Right lung (tissue), 2 donors: ENCODE measurements at regions not wholly inside any gene's neighbourhood (a gene's known extent, or its start where the extent isn't known, plus 50 kb on each side); places are given as distances from the start of the nearest gene placed in this dataset.

ENCODE experiments used
- DNase-seq, 2 donors: peaks; one replicate each; pipeline ENCODE4 v3.0.0-alpha.2; 2013

GRCh38 chr10:105647354-105647753, 1006.3 kb downstream of the SORCS3 start:
- no peak for DNase-seq

GRCh38 chr10:105644978-105645377, 1003.9 kb downstream of the SORCS3 start:
- no peak for DNase-seq

- no peak for DNase-seq
Measured at GRCh38 chr10:105644559-105644958, 1003.5 kb downstream of the SORCS3 start.

- DNase-seq, result no peak
Measured at GRCh38 chr10:105644091-105644490, 1003.0 kb downstream of the SORCS3 start.

- no peak for DNase-seq
Measured at GRCh38 chr10:105643660-105644059, 1002.6 kb downstream of the SORCS3 start.

- DNase-seq, result no peak
Measured at GRCh38 chr10:105634281-105634680, 993.2 kb downstream of the SORCS3 start.

DNA sequence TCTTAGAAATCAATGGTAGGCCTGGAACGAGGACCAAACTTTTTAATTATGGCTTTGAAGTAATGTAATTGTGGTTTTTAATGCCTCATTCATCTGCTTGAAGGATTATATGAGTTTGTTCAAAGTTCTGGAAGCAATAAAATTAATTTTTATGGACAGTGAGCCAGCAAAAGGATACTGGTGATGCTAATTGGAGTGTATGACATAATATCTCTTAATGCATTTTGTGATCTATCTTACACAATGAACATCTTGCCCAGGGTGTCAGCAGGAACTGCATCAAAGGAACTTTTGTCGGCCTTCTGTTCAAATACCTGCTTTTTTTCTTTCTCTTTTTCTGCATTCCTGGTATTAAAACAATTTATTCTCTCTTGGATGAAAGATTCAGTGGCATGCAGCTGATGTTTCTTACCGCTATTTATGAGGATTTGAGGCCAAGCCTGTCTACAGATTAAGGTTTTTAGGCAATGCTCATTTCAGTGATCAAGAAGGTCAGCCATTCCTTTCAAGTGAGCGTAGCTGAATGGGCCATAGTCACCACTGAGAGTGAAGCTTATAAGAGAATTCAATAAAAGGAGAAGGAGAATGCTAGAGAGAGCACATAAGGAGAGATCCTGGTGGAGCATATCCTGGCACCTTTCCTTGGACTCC, 974.8 kb downstream of the SORCS3 start:
- no peak for DNase-seq

DNA sequence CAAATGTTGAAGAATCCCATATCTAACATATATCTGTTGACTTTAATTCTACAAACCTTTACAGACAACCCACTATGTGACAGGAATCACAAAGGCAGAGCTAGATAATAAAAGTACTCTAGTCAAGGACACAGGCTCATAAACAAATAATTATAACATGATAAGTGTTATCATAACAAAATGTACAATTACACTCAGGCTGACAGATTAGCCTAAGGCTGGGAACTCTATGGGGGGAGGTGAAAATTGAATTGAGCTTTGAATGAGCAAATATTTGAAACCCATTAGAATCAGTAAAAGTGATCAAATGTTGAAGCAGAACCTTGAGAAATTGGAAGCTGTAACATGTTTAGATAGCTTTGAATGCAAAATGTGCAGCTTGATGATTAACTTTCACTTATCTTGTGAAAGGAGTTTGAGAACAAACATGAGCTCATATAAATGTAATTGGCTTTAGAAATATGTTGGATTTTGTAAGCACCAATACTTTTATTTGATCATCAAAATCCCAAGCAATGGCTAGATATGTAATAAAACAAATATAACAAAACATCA, 970.2 kb downstream of the SORCS3 start:
- no peak for DNase-seq

DNA sequence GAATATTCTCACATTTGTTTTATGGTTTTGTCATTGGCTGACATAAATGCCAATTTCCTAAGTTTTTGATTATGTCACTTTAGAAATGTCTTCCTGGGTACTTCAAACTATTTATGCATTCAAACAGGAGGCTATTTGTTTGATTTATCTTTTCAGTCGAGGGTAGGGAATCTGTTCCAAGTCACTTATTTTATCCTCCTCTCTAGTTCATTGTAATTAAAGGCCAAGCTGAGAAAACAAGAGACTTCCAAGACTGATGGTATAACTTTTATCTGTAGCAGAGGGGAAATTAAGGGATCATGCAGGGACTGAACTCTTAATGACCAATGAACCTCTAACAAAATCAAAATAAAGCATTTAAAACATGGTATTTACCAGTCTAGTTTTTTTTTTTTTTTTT, 968.4 kb downstream of the SORCS3 start:
- no peak for DNase-seq

DNA sequence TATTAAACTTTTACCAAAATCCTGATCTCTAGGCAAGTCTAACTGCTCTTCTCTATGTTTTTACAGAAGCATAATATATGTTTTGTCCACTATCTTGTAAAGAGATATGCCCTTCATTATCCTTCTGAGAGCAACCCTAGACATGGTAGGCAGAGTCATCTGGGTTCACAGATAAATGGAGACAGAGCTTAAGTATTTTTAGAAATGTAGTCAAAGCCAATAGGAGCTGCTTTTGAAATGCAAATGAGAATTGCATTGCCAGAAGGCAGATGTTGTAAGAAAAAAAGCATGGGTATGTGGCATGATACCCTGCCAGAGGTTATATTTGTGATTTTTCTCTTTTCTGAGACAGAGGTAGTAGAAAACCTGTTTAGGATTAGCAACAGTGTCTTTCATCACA, 964.8 kb downstream of the SORCS3 start:
- no peak for DNase-seq

DNA sequence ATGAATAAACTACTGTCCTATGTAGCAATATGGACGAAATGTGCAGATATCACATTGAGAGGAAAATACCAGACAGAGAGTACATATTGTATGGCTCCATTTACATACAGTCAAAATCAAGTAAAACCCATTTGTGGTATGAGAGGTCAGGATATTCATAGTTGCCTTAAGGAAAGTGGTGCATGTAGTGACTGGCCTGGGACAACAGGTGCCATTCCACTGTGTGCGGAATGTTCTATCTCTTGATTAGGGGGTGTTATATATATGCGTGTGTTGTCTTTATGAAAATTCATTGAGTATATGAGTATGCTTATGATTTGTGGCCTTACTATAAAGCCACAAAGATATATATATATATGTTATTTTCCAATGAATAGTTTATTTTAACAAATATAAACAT, 964.0 kb downstream of the SORCS3 start:
- no peak for DNase-seq

DNA sequence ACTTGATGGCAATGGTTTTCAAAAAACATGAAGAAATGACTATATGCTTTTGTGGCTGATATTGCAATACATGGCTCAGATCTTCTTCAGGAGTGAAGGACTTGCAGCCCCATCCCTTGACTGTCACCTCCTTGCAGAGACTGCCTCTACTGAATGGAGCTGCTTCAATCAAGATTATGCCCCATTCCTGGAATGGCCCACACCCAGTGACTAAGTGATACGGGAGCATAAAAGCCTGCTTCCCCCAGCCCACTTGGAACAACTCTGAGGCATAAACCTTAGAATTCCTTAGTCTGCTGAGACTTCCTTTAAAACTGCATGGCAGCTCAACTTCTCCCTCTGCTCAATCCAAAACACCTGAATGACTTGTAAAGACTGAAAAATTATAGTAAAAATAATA, 957.1 kb downstream of the SORCS3 start:
- DNase-seq, result no peak

DNA sequence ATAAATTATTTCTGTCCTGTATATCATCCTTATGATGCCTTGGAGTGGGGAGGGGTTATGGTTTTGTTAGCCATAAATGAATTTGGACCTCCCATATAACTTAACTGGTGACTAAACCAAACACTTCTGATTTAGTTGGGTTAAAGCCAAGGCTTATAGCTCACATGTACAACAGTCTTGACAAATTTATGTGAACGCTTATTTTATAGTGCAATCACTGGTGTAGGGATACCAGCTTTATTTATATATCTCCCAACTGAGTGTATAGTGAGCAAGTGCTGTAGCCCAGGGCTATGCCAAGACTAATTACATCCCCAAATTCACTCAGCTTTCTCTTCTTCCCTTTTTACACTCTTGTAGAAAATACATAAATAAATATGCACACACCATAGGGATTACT, 956.2 kb downstream of the SORCS3 start:
- no peak for DNase-seq

DNA sequence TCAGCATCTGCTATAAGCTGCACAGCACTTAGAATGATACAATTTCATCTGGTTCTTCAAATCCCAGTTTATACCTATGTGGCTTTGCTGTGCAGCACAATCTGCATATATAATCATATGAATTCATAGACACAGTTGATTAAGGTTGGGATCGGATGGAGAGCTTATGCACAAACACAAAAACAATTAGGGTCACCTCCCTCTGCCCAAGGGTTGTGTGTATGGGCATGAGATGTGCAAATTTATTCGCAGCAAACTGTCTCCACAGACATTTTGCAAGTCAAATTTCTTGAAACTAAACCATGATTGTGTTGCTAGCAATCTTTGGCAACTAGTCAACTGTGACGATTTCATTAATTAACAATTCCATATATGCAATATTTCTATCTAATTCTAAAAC, 955.7 kb downstream of the SORCS3 start:
- DNase-seq, result no peak

GRCh38 chr10:105594296-105594695, 953.2 kb downstream of the SORCS3 start:
- DNase-seq, result no peak

- no peak for DNase-seq
Measured at GRCh38 chr10:105592468-105592867, 951.4 kb downstream of the SORCS3 start.

DNA sequence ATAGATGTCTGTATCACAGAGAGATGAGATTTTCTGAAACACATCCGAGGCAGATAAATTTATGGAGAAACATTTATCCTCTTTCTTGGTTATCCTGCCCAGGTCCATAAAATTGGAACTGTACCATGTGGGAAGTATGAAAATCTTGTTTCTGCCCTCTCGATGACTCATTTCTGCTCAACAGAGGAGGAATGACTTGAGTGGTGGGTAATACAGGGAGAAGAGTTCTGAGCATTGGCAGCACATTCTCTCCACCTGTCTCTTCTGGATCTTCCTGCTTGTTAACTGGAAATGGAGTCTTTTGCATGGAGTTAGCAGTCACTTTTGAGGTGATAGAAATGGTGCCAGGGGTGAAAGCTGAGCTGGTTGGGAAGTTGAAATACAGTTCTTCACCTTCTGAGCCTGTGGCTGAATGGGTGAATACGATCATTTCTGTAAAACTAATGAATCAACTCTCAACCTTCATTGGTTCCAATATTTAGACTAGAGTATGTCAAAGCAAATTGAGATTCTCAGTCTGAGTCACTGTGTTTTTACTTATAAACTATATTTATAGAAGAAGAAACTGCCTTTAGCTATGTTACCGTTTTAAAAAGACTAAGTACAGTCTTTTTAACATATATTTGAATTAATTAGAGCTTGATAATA, 945.5 kb downstream of the SORCS3 start:
- no peak for DNase-seq

DNA sequence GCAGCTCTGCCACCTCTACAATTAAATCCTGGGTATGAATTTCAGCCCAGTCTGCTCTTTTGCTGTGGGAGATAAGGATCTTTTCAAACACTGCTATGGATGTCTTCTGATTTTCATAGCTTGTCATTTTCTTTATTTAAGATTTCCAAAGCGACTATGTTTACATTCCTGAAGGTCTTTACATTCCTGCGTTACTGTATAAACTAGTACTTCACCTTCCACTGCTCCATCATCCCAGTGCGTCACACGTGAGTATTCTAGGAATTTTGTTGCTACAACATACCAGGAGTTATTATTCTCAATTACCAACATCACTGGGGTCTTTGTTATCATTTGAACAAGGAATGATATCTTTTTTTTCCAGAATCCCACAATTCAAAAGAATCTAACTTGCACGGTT, 944.7 kb downstream of the SORCS3 start:
- DNase-seq, result no peak

GRCh38 chr10:105585171-105585570, 944.1 kb downstream of the SORCS3 start:
- no peak for DNase-seq

- DNase-seq, result no peak
Measured at GRCh38 chr10:105579112-105579511, 938.0 kb downstream of the SORCS3 start.

GRCh38 chr10:105577865-105578607, 936.9 kb downstream of the SORCS3 start:
- DNase-seq, result no peak

GRCh38 chr10:105559333-105560097, 918.4 kb downstream of the SORCS3 start:
- DNase-seq, result no peak
